ENCODE measurements at regions not wholly inside any gene's neighbourhood (a gene's known extent, or its start where the extent isn't known, plus 50 kb on each side); places are given as distances from the start of the nearest gene placed in this dataset.

DNA sequence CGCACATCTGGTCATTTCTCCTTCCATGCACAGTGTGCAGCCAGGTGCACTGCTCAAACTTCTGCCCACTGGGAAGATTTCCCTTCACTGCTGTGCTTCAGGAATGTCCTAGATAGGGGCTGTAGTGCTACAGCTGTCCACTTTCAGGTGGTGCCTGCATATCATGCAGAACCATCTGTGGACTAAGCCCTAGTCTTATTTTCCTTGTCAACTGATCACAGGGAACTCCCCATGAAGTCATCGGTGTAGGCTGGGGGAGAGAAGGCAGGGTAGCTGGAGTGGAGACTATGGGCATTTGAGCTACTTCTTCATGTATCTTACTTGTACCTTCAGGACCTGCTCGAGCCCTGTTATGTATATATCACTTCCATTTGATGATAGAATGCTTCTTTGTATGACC, 150.9 kb upstream of the PLCXD3 start:
- Histone ChIP-seq H3K9ac (ENCODE audit: insufficient read depth, low read depth, low read length) (no peak overlapping the region), H3K4me1 (ENCODE audit: insufficient read depth, low read length) (no peaks in the 10 kb centered on the region), H3K27ac (ENCODE audit: extremely low read length, insufficient read depth, low read length) (no peak overlapping the region), H3K4me3 (replicated peaks in 1 of 3; ENCODE audit: insufficient read depth in 1 of 3, low read depth in 2 of 3, low read length in 3 of 3) (no peak overlapping the region), H3K79me2 (ENCODE audit: insufficient read depth, low read length) (no peaks in the 10 kb centered on the region), H3K27me3 (ENCODE audit: control insufficient read depth in 1 of 2, insufficient read depth in 2 of 2, low read length in 2 of 2) (no peaks in the 10 kb centered on the region), H3K4me2 (ENCODE audit: low read depth, low read length) (no peak overlapping the region), H3K36me3 (replicated peaks in 1 of 2; ENCODE audit: control insufficient read depth in 1 of 2, insufficient read depth in 2 of 2, low read length in 2 of 2) (no peaks in the 10 kb centered on the region), H4K20me1 (ENCODE audit: insufficient read depth, low read length) (no peaks in the 10 kb centered on the region), H2AFZ (ENCODE audit: low read length) (no peak overlapping the region), H3K9me3 (ENCODE audit: low read length) (no peaks in the 10 kb centered on the region)
- TF ChIP-seq ZNF709 (CRISPR knock-in tag; IDR thresholded peaks at IDR 0.05) (no peak), MEIS1 (CRISPR knock-in tag; IDR thresholded peaks at IDR 0.05; ENCODE audit: borderline replicate concordance) (no peak), KLF9 (CRISPR knock-in tag; IDR thresholded peaks at IDR 0.05; ENCODE audit: low read depth) (no peak), FOXA1 (IDR thresholded peaks at IDR 0.05) (no peak), FOXA1 (CRISPR knock-in tag; IDR thresholded peaks at IDR 0.05) (no peak), ZNF850 (CRISPR knock-in tag; conservative IDR thresholded peaks at IDR 0.05) (no peak), RXRA (CRISPR knock-in tag; IDR thresholded peaks at IDR 0.05) (no peak), ZNF337 (CRISPR knock-in tag; IDR thresholded peaks at IDR 0.05; ENCODE audit: borderline replicate concordance, low read depth) (no peak), ZNF10 (CRISPR knock-in tag; IDR thresholded peaks at IDR 0.05; ENCODE audit: borderline replicate concordance, low read depth) (no peak)
- TF ChIP-seq, protein P1, sequence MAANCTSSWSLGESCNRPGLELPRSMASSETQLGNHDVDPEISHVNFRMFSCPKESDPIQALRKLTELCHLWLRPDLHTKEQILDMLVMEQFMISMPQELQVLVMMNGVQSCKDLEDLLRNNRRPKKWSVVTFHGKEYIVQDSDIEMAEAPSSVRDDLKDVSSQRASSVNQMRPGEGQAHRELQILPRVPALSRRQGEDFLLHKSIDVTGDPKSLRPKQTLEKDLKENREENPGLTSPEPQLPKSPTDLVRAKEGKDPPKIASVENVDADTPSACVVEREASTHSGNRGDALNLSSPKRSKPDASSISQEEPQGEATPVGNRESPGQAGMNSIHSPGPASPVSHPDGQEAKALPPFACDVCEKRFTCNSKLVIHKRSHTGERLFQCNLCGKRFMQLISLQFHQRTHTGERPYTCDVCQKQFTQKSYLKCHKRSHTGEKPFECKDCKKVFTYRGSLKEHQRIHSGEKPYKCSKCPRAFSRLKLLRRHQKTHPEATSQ (CRISPR knock-in tag; IDR thresholded peaks at IDR 0.05; ENCODE audit: borderline replicate concordance): no peak
- TF ChIP-seq, protein P2, sequence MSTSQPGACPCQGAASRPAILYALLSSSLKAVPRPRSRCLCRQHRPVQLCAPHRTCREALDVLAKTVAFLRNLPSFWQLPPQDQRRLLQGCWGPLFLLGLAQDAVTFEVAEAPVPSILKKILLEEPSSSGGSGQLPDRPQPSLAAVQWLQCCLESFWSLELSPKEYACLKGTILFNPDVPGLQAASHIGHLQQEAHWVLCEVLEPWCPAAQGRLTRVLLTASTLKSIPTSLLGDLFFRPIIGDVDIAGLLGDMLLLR (CRISPR knock-in tag; IDR thresholded peaks at IDR 0.05): no peak
- in situ Hi-C loops (cut with HindIII; ENCODE audit: extremely low pct_ligation_motif_present, low pct_unique_long_range_greater_than_20kb) (no loop called here), intact Hi-C loops (cut with micrococcal nuclease; ENCODE audit: unreplicated experiment) (no loop called here)
- ChIA-PET CTCF (ENCODE audit: low intra/inter-chr PET ratio, low total read pairs) (no interaction called here), POLR2A (no interaction called here)
- WGBS (ENCODE audit: low lambda C conversion rate): 13% methylated on average over 3 of the region's 3 CpGs
- no TSS peak for BruUV-seq (replicated peaks)
- ATAC-seq (no peak), DNase-seq (ENCODE audit: low spot score) (no peak), FAIRE-seq (no peak)
